ENCODE measurements at regions not wholly inside any gene's neighbourhood (a gene's known extent, or its start where the extent isn't known, plus 50 kb on each side); places are given as distances from the start of the nearest gene placed in this dataset.

DNA sequence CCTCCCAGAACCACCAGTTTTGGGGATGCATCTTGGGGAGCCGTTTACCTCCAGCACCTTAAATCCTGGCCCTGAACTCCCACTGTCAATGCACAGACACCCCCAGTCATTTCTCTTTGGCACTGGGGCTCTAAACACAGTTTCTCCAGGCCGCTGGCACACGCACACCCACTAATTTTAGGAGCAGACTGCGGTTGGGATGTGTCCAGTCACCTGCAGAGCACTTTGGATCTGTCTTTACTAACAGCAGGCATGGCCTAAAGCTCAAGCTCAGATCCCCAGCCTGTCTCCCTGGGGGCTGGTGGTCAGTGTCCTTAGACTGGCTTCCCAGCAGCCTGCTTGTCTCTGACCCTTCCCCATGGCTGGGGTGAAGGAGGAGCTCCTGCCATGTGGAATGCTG lies 49.9 kb downstream of the SYNE3 start:
- no peak for DNase-seq

DNA sequence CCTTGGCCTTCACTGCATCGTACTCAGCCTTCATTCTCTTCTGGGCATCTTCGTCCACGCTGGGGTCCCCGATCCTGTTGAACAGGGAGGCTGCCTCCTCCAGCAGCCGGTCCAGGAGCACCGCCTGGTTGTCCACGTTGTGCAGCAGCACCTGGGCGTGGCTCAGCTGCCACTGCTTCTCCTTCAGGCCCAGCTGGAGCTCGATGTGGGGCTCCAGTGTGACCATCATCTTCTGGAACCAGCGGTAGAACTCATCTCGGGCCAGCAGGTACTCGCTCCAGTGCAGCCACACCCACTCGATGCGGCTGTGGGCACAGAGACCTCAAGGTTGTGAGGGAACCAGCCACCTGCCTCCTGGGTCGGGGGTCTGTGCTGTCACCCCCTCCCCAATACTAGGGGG lies 50.5 kb downstream of the SYNE3 start:
- DNase-seq, result no peak

DNA sequence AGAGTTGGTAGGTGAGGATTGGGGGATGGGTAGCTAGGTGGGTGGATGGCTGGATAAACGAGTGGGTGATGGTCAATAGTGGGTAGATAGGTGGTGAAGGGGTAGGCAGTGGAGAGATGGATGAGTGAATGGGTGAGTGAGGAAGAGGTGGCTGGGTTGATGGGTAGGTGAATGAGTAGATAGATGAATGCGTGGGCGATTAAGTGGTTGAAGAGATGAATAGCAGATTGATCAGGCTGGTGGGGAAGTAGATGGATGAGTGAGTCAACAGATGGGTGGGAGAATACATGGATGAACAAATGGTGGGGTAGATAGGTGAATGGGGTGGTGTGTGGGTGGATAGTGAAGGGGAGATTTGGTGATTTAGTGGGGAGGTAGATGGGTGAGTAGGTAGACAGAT lies 51.1 kb downstream of the SYNE3 start:
- DNase-seq, result no peak

DNA sequence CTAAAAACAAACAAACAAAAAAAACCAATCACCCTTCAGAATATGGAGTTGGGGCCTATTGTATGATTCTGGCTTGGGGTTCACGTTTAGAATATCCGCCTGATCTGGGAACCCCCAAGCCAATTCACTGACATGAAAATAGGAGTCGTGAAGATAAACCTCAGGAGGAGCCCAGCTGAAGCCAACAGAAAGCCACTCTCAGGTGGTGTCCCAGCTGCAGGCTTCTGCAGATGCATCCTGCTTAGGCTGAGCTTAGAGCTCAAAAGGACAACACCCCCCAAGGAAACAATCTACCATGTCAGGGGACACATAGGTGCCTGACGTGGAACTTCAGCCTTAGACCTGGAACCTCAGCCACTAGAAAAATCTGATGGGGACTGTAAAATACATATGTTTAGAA lies 51.9 kb downstream of the SYNE3 start:
- no peak for DNase-seq

DNA sequence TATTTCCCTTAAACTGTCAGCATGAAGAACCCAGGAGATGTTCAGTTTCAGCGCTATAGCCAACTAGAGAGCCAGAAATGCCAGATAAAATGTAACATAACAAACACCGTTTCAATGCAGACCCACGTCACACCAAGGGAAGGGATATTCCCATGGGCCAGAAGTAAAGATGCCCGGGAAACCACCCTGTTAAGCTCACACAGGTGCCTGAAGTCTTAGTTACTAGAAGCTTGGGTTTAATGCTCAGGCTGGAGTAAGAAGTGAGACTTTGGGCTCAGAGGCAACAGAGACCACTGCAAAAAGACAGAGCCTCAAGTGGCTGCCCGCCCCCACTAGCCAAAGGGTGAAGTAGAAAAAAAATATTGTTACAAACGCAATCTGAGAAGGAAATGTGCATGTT lies 52.3 kb downstream of the SYNE3 start:
- no peak for DNase-seq

DNA sequence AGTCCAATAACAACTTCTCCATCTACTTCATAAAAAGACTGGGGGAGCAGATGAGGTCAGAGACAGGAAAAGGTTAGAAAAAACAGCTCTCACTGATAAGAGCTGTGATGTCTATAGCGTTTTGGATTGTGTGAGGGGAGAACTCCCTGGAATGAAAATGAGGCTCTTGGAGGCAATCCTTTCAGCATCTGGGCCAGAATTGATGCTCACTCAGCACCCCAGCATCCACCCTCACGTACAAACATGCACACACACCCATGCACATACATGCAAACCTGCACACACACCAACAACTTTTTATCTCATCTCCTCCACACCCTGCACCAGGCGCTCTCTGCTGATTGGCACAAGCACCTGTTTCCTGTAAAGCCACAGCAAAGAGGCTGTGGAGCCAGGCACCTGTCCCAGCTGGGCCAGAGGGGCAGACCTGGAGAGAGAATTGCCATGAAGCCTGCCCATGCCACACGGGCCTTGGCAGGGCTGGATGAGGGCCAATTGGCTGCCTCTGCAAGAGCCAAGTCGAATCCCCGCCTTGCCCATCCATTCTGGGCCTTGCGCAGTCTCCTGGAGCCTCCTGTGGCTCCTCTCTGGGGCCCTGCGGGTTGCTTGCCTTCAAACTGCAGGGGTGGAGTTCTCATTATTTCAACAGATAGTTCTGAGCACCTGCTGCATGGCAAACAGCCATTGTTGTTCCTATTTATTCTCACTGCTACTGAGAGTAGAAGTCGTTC lies 53.1 kb downstream of the SYNE3 start:
- DNase-seq, result peak; percentile 56

DNA sequence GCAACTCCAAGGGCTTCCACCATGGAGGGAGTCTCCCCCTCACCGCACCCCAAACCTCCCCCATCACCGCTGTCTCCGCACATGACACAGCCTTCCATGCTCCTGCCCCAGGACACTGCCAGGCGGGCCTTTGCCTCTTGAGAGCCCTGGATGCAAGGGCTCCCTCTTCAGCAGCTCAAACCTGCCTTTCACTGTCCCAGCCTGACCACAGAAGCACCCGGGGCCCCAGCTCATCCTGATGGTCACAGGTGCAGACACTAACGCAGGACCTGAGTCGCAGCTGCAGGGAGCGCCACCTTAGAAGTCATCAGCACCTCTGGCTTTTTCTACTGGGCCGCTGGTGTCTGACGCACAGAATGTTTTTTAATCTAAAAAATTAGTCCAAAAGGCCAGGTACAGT lies 54.0 kb downstream of the SYNE3 start:
- DNase-seq, result no peak

DNA sequence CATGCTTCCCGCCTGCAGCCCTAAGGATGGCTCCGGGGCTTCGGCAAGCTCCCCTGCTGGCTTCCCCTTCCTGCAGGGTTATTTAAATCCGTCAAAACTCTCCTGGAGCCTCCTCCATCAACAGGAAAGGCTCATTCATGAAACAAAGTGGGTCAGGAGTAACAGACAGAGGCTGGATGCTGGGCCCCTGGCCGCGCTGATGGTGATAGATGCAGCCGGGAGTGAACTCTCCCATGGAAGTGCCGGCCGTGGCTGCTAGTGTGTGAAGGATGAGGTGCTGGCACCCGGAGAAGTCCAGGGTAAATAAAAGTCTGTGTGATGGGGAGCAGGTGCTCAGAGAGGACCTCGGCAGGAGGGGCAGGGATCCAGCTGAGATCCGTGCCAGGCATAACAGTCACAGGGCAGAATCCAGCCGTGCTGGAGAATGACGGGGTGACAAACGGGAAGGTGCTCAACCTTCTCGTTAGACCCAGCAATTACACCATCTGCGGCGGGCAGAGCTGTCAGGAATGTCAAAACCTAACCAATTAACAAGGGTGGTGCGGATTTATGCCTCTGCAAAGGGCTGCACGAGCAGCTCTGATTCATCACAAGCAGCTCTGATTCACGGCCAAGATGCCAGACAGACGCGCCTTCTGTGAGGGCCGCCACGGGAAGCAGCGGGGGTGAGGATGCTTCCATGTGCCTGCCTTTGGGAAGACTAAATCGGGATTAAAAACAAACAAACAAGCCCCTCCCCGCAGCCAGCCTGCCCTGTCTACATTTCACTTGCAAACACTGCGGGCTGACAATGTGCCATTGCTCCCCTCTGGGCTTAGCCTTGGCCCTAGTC lies 55.6 kb downstream of the SYNE3 start:
- no peak for DNase-seq

DNA sequence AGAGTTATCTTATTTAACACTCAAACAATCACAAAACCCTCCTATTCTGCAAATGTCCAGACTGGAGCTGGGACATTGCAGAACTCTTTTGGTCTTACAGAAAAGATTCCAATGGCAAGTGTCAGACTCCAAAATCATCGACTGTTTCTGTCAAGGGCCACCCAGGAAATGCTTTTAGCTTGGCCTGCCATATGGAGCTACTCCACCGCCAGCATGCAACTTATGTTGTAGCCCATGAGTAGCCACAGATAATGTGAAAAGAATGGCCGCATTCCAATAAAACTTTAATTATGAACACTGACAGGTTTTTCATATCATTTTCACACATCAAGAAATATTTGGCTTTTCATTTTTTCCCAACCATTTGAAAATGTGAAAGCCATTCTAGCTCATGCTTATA lies 57.5 kb downstream of the SYNE3 start:
- DNase-seq, result no peak

DNA sequence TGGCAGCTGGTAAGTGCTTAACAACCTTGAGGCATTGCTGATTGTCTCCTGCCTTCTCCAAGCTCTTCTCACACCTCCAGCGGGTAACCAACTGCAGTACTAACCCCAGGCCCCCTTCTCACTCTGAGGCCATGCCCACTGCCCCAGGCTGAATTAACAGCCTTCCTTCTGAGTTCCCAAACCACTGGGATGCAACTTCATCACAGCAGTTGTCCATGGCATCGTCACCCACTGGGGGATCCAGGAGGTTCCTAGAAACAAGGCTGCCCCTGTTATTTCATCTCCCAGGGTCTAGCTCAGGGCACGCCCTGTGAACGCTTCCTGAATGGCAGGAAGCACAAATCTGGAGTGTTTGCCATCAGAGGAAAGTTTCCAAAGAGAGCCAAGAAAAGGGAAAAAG lies 58.0 kb downstream of the SYNE3 start:
- DNase-seq, result no peak

DNA sequence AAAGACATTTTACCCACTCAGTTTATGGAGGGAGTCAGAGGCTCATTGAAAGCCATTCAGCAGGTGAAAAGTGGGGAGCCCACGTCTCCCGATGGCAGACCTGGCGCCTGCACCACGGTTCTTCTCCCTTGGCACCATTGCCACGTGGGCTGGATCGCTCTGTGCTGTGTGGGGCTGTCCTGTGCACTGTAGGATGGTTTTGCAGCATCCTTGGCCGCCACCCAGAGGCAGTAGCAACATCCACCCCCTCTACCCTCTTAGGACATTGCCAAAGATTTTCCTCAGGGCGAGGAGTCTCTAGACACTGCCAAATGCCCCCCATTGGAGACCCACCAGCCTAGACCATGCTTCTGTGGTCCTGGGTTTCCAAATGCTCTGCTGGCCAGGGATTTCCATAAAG lies 60.2 kb downstream of the SYNE3 start:
- no peak for DNase-seq

DNA sequence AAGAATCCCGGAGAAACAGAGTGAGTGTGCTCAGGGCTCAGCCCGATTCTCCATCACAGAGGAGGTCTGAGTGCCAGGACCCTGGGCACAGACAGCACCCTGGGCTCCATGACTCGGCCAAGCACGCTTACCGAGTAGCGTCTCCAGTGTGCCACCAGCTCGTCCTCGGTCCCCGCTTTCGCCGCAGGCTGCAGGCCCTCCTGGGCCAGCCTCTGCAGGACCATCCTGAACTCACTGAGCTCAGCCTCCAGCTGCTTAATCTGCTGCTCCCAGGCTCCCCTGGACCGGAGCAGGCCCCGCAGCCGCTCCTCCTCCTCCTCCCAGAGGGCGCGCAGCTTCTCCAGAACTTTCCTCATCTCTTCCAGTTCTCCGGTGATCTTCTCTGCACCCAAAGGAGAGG lies 61.2 kb downstream of the SYNE3 start:
- no peak for DNase-seq

DNA sequence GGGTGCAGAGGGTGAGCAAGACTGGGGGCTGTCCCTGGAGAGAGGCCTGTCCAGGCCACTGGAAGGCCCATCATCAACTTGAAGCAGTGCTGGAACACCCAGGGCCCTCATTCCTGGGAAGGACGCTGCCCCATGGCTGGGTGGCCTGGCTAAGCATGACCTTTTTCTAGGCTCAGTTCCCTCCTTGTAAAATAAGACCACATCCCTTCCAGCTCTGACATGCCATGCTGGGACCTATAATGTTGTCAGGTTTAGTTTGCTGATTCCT lies 62.8 kb downstream of the SYNE3 start:
- no peak for DNase-seq

DNA sequence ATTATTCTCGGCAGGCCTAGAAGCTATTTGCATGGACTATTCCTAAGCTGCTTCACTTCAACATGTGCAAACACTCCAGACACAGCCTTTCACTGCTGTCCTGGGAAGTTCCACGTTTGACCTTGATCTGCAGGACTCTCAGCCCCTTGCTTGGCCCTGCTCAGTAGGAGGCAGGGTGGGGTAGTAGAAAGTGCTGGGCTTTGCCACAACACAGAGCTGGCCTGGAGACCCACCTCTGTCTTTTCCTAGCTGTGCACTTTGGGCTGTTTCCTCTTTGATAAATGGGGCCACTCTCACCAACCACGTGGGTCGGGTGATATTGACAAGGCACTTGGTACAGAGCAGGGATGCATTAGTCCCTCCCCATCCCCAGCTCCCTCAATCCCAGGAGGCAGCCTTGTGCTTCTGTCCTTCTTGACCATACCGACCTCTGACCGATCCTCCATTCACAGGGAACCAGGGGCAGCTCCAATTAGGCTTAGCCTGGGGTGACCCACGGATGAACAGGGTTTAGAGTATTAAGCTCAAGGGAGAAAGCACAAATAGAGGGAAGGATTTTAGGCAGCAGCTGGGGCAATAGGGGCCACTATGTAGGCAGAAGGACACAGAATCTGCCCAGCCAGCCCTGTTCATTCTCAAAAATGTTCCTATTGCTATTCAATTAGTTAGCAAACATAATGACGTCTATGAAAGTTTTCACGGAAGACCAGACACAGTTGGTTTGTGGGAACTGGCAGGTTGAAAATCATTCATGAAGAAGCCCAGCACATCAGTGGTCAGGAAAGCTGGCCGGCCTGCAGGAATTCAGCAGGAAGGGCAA lies 63.3 kb downstream of the SYNE3 start:
- DNase-seq, result no peak

DNA sequence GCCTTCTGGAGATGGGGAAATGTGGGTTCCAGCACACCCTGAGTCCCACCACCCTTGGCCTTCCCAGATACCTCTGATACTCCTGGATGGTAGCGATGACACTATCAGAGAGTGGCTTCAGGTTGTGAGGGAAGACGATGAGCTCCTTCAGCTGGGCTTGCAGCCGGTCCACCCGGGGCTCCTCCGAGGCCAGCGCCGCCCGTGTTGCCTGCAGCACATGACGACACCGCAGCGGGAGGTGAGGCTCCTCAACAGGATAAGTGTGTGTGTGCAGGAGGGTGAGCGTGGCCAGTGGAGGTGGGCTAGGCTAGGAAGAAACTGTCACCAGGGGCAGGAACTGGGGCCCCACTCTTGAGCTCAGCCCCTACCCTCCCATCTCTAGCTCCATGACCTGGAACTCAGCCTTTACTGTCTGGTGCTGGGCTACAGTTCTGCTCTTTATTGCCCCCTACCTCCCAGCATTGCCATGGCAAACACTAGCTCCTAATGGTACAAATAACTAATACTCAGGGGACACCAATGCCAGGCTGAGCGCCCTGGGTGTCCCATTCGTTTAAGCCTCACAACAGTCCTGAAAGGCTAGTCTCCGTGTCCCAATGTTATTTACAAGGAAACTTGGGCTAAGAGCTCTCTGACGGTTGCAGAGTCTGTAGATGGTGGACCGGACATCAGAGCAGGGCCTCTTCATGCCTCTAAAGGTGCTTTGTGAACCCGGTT lies 64.1 kb downstream of the SYNE3 start:
- DNase-seq, result no peak

DNA sequence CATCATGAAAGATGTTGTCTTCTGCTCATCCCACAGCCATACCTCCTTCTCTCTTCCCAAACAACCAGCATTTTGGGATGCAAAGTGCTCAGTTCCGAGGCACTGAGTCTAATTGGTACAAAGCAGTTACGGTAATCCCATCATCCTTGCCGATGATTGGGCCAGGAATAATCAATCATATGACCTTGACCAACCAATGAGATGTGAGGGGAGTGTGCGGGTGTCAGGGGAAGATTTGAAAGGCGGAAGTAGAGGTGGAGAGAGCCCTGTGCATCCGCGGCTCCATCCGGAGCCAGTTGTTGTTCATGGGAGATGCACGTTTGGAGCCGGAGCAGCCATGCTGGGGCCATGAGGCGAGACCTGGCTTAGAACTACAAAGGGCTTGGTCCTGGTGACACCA lies 67.3 kb downstream of the SYNE3 start:
- no peak for DNase-seq

DNA sequence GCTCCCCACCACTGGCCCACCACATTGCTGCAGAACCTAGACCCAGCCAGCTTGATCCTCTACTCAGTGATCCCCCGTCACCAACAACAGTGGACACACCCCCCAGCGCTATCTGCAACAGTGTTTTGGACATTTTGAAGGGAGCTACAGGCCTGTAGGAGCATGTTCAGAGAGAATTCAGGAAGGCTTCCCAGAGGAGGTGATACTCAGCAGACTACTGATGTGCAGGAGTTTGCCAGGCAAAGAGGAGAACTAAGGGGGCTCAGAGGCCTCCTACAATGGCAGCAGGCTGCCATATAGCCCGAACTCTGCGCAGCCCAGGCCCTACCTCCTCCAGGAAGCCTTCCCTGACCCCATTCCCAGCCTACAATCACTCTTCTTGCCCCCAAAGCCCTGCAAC lies 70.0 kb downstream of the SYNE3 start:
- no peak for DNase-seq

DNA sequence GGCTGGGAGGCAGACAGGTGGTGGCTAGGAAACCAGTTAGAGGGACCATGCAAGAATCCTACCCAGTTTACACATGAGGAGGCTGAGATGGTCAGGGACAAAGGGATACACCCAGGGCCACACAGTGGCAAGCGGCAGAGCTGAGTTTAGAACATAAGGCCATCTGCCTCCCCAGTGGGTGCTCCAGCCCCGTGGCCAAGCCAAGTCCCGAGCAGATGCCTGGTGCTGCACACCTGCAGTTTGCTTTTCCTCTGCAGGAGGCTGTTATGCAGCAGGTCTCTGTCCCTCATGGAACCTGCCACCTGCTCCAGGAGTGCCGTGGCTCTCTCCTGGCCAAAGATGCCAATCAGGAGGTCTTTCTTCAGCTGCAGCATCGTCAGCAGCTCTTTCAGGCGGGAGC lies 70.8 kb downstream of the SYNE3 start:
- DNase-seq, result no peak

DNA sequence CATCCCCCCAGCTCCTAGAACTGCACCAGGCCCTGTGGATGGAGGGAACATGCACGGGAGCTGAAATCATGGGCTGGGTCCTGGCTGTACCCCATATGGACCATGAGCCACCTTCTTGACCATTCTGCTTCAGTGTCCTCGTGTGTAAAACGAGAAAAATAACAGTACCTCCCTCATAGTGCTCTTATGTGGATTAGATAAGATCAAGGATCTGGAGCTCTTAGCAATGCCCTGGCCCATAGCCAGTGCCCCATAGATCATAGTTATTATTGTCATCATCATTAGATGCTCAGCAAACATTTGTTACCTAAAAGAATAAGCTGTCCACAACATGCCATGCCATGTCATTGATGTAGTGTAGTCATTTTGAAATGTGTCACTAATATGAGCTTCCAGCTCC lies 71.3 kb downstream of the SYNE3 start:
- DNase-seq, result no peak

DNA sequence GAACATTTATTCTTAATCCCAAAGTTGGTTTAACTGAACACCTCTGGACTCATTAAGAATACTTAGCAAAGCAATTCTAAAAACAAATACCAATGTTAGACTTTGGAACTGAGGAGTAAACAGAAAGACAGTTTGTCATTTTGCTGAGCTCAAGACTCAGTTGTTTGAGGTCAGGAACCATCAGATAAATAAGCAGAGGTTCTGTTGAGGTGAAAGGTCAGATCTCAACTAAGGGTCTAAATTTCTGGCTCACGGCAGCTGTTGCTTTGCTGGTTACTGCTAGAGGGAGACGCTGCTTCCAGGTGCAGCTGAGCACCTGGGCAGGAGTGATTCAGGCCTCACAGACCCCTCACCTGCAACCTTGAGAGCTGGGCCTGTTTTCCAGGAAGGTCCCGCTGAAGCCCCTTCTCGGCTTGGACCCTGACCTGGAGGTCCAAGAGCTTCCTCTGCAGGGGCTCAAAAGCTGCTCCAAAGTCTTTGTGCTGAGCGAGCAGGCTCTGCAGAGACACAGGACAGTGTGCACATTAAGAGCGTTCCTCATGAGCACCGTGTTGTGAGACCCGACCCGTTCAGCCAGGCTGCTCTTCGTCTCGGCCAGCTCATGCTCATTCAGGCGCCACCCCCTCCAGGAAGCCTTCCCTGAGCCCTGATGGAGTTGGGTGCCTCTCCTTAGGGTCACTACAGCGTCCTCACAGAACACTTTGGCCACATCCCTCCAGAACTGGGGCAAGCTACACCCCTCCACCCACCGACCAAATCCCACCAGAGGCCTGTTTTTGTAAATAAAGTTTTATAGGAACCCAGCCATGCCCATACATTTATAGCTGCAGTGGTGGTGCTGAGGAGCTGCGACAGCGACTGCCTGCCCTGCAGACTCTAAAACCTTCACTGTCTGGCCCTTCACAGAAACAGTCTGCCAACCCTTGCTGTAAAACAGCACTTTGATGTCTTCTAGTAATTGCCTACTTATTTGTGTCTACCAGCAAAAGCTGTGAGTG lies 72.0 kb downstream of the SYNE3 start:
- DNase-seq, result no peak

DNA sequence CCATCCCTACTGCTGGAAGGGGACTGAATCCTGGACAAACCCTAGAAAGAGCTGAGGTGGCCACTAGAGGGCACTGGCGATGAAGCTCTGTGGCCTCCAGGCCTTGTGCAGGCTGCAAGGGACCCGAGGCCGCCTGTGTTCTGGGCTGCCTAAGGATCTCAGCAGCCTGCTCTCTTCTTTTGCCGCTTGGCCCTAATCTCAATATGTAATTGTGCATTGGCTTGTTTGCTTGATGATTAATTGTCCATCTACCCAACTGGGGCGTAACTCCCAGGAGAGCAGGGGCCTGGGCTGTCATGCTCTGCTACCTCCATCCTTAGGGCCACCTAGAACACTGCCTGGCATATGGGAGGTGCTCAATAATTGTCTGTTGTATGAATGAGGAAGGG lies 73.8 kb downstream of the SYNE3 start:
- DNase-seq, result peak; percentile 75

DNA sequence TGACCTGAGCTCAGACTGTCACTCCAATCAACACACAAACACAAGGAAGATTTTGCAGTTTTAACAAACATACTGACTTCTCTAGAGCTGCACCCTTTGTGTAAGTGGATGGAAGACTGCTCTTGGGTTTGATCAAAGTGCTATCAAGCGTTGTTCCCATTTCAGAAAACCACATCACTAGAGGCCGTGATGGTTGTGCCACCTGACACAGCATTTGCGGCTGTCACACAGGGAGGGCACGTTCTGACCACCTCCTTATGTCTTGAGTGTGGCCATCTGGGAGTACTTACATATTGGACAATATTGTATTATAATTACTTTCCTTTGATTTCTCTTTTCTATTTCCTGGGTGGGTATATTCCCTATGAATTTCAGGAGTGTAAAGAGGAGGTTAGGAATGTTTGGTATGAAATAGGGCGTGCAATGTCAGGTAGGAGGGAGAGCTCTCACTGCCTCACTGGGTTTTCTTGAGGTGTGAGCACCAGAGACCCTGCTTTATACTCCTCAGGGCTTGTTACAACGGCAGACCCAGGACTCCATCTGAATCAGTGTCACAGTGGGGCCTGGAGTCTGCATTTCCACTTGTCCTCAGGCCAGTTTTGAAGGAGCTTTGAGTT lies 74.3 kb downstream of the SYNE3 start:
- DNase-seq, result no peak

Measured in CD4-positive, alpha-beta T cell treated with Interleukin-10 for 1 hour (primary cell).